WTC11 (cell line): ENCODE measurements at regions not wholly inside any gene's neighbourhood (a gene's known extent, or its start where the extent isn't known, plus 50 kb on each side); places are given as distances from the start of the nearest gene placed in this dataset.

Source experiments
- ATAC-seq: fragments of 200-7000 bp; cut with Tn5 transposase; 2 replicates; pipeline ENCODE4 v1.10.0; 2021; ENCODE audit warnings: mild to moderate bottlenecking, moderate library complexity
- CTCF ChIA-PET: fragments of 300-600 bp; sonication (Branson Sonifier 250); formaldehyde crosslinking; loops from one replicate; lab custom pipeline; 2021; ENCODE audit warnings: antibody characterized with exemption; lab: Charles Lee
- POLR2A ChIA-PET: fragments of 350-600 bp; sonication (Branson Sonifier 250); formaldehyde crosslinking; loops from one replicate; lab custom pipeline; 2021; ENCODE audit warnings: antibody characterized with exemption; lab: Charles Lee
- DNase-seq: peaks from one replicate; pipeline ENCODE4 v3.0.0; 2021; ENCODE audit warnings: low spot score
- H3K27ac Mint-ChIP-seq: 2 replicates; pipeline ENCODE4 v1.8.0; 2021; ENCODE audit warnings: mixed read lengths
- H3K27me3 Mint-ChIP-seq: 2 replicates; pipeline ENCODE4 v1.8.0; 2021; ENCODE audit warnings: low read depth, mild to moderate bottlenecking, moderate library complexity, mixed read lengths
- H3K36me3 Mint-ChIP-seq: 2 replicates; pipeline ENCODE4 v1.8.0; 2021; ENCODE audit warnings: mixed read lengths
- H3K4me1 Mint-ChIP-seq: 2 replicates; pipeline ENCODE4 v1.8.0; 2022; ENCODE audit warnings: mixed read lengths
- H3K4me3 Mint-ChIP-seq: 2 replicates; pipeline ENCODE4 v1.8.0; 2021; ENCODE audit warnings: mild to moderate bottlenecking, moderate library complexity, mixed read lengths
- H3K9me3 Mint-ChIP-seq: 2 replicates; pipeline ENCODE4 v1.8.0; 2021; ENCODE audit warnings: mixed read lengths
- ELF4 ChIP-seq: sonication (generic); formaldehyde crosslinking; IDR thresholded peaks from 2 replicates; pipeline ENCODE4 v1.8.1; 2022; ENCODE audit warnings: low read depth, mild to moderate bottlenecking, moderate library complexity, missing genetic modification reagents
- EMX1 ChIP-seq: fragments of 250-450 bp; sonication (Bioruptor Pico); IDR thresholded peaks from 2 replicates; pipeline ENCODE4 v1.8.0; 2021; ENCODE audit warnings: mild to moderate bottlenecking
- ERG ChIP-seq: fragments of 250-450 bp; sonication (Bioruptor Pico); IDR thresholded peaks from 2 replicates; pipeline ENCODE4 v1.8.0; 2021; ENCODE audit warnings: mild to moderate bottlenecking
- ETV6 ChIP-seq: sonication (generic); formaldehyde crosslinking; IDR thresholded peaks from 2 replicates; pipeline ENCODE4 v1.8.1; 2022; ENCODE audit warnings: mild to moderate bottlenecking, missing genetic modification reagents
- FOXK1 ChIP-seq: sonication (generic); formaldehyde crosslinking; IDR thresholded peaks from 2 replicates; pipeline ENCODE4 v1.8.0; 2022; ENCODE audit warnings: mild to moderate bottlenecking, moderate library complexity, missing genetic modification reagents
- MAX ChIP-seq: sonication (generic); formaldehyde crosslinking; IDR thresholded peaks from 2 replicates; pipeline ENCODE4 v1.8.0; 2022; ENCODE audit warnings: mild to moderate bottlenecking, missing genetic modification reagents
- NFATC4 ChIP-seq: fragments of 250-450 bp; sonication (Bioruptor Pico); IDR thresholded peaks from 2 replicates; pipeline ENCODE4 v1.9.0; 2021; ENCODE audit warnings: mild to moderate bottlenecking
- NR3C1 ChIP-seq: sonication (generic); formaldehyde crosslinking; conservative IDR thresholded peaks from 2 replicates; pipeline ENCODE4 v1.8.1; 2023; ENCODE audit warnings: low read depth, mild to moderate bottlenecking, missing genetic modification reagents
- OVOL2 ChIP-seq: fragments of 250-450 bp; sonication (Bioruptor Pico); IDR thresholded peaks from 2 replicates; pipeline ENCODE4 v1.9.0; 2021; ENCODE audit warnings: mild to moderate bottlenecking, borderline replicate concordance
- PRDM15 ChIP-seq: sonication (generic); formaldehyde crosslinking; IDR thresholded peaks from 2 replicates; pipeline ENCODE4 v1.8.0; 2022; ENCODE audit warnings: missing genetic modification reagents
- SMAD3 ChIP-seq: sonication (generic); formaldehyde crosslinking; IDR thresholded peaks from 2 replicates; pipeline ENCODE4 v1.8.0; 2022; ENCODE audit warnings: missing genetic modification reagents, mild to moderate bottlenecking, borderline replicate concordance
- SP1 ChIP-seq: sonication (generic); formaldehyde crosslinking; conservative IDR thresholded peaks from 2 replicates; pipeline ENCODE4 v1.8.1; 2022; ENCODE audit warnings: missing genetic modification reagents
- TEAD1 ChIP-seq: sonication (generic); formaldehyde crosslinking; IDR thresholded peaks from 2 replicates; pipeline ENCODE4 v1.8.0; 2022; ENCODE audit warnings: mild to moderate bottlenecking, missing genetic modification reagents
- ZBTB21 ChIP-seq: sonication (generic); formaldehyde crosslinking; IDR thresholded peaks from 2 replicates; pipeline ENCODE4 v1.8.1; 2023; ENCODE audit warnings: mild to moderate bottlenecking, missing genetic modification reagents, borderline replicate concordance
- ZNF317 ChIP-seq: sonication (generic); formaldehyde crosslinking; IDR thresholded peaks from 2 replicates; pipeline ENCODE4 v1.8.1; 2023; ENCODE audit warnings: low read depth, mild to moderate bottlenecking, moderate library complexity, missing genetic modification reagents, borderline replicate concordance
- ZNF425 ChIP-seq: fragments of 250-450 bp; sonication (Bioruptor Pico); conservative IDR thresholded peaks from 2 replicates; pipeline ENCODE4 v1.9.0; 2021; ENCODE audit warnings: mild to moderate bottlenecking

- CTCF ChIA-PET = no interaction called here
Observed at GRCh38 chr19:32269831-32270230, 75.6 kb upstream of the ZNF507 start.

GRCh38 chr19:32273483-32273882 lies 71.9 kb upstream of the ZNF507 start:
- ChIA-PET POLR2A (no interaction called here), CTCF (no interaction called here)
- H3K4me1 Mint-ChIP-seq = no peaks in the 10 kb centered on the region

More at GRCh38 chr19:32269831-32270230, 75.6 kb upstream of the ZNF507 start:
- POLR2A ChIA-PET = no interaction called here
- Mint-ChIP-seq H3K27ac (no peak overlapping the region), H3K9me3 (peaks cover 20% of the 10 kb centered on the region), H3K4me3 (no peak overlapping the region), H3K4me1 (peaks cover 13% of the 10 kb centered on the region), H3K36me3 (no peaks in the 10 kb centered on the region), H3K27me3 (peaks cover 4% of the 10 kb centered on the region; the same call in 1 of the 2 replicates)
- DNase-seq (no peak), ATAC-seq (no peak)
- TF ChIP-seq ZBTB21 (CRISPR knock-in tag) (no peak), NFATC4 (CRISPR knock-in tag) (no peak), MAX (CRISPR knock-in tag) (no peak), FOXK1 (CRISPR knock-in tag) (no peak), OVOL2 (no peak)

GRCh38 chr19:32287086-32287485 lies 58.3 kb upstream of the ZNF507 start:
- Mint-ChIP-seq H3K9me3 (no peaks in the 10 kb centered on the region), H3K4me3 (no peak overlapping the region), H3K27ac (no peak overlapping the region), H3K27me3 (no peaks in the 10 kb centered on the region; the same call in 1 of the 2 replicates), H3K36me3 (no peaks in the 10 kb centered on the region), H3K4me1 (peaks cover 8% of the 10 kb centered on the region; the same call in 1 of the 2 replicates)
- CTCF ChIA-PET = interaction anchor here (0.6 to 1.5 kb wide), 5 partner anchors 15 to 283 kb away, joined by 3 to 8 read pairs (median 4); no protein-coding TSS in a partner anchor
- ATAC-seq = no peak
- no peak for TF ChIP-seq ZNF317 (CRISPR knock-in tag)
- no peak for TF ChIP-seq ERG (CRISPR knock-in tag)
- TF ChIP-seq EMX1 = no peak
- no peak for TF ChIP-seq SMAD3 (CRISPR knock-in tag)
- no peak for TF ChIP-seq ZNF425 (CRISPR knock-in tag)
- TF ChIP-seq TEAD1 (CRISPR knock-in tag) = no peak
- POLR2A ChIA-PET = interaction anchor here (1.4 kb wide), 1 partner anchor 118 kb away, joined by 4 read pairs; the partner anchor contains the start of gene DPY19L3
- no peak for DNase-seq

More at GRCh38 chr19:32273483-32273882, 71.9 kb upstream of the ZNF507 start:
- DNase-seq = no peak
- Mint-ChIP-seq H3K27me3 (no peaks in the 10 kb centered on the region), H3K36me3 (no peaks in the 10 kb centered on the region), H3K4me3 (no peak overlapping the region), H3K9me3 (peaks cover 26% of the 10 kb centered on the region), H3K27ac (no peak overlapping the region)
- ATAC-seq = no peak
- TF ChIP-seq TEAD1 (CRISPR knock-in tag) (no peak), ELF4 (no peak), SP1 (CRISPR knock-in tag) (no peak), PRDM15 (CRISPR knock-in tag) (no peak), ETV6 (CRISPR knock-in tag) (no peak), NR3C1 (CRISPR knock-in tag) (no peak)
